ENCODE measurements at regions not wholly inside any gene's neighbourhood (a gene's known extent, or its start where the extent isn't known, plus 50 kb on each side); places are given as distances from the start of the nearest gene placed in this dataset.
A peak's percentile ranks its signal among the peaks of the same experiment; 100 is the strongest.

DNA sequence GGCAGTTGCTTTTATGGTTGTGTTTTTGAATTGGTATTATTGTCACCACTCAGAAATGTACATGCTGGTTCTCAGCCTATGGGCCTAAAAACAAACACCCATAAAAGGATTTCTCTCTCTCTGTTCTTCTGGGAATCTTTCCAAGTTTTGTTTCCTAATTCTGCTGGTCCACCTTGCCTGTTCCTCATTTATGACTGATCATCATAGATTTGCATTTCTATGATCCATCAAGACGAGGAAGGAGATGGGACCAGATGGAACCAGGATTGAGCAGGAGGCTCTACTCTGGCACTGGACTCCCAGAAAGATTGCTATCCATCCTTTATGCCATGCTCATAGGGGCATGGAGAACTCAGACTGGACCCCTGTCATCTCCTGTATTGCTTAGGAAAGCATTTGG lies 162.2 kb downstream of the C1orf94 start:
- no peak for ATAC-seq
- H3K4me1 Mint-ChIP-seq: no peaks in the 10 kb centered on the region
- no peak overlapping the region for H3K27ac Mint-ChIP-seq
- H3K36me3 Mint-ChIP-seq: no peaks in the 10 kb centered on the region
- H3K9me3 Mint-ChIP-seq: peaks cover 0 to 2% (median 0%) of the 10 kb centered on the region in 9 donors
- peaks cover 10 to 38% (median 19%) of the 10 kb centered on the region in 5 donors for H3K27me3 Mint-ChIP-seq
- POLR2A ChIA-PET: no interaction called here
- no peak for DNase-seq
- H3K4me3 Mint-ChIP-seq: no peak overlapping the region

DNA sequence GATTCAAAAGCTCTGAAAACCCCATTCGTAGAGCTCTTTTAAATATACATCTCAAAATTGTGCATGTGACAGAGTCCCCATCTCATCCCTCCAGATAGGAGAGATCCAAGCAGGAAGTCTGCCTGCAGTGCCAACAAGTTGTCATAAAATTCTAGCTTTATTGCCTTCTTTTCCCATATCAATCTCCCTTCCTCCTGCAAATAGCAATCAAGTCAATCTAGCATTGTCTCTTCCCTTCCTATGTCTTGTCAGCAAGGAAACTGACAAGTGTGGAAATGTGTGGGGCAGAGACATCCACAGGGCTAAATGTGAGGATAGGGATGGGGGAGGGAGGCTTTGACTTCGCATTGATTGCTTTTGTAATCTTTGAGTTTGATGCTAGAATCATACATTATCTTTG lies 165.2 kb downstream of the C1orf94 start:
- no peak overlapping the region for H3K27ac Mint-ChIP-seq
- no peak for ATAC-seq
- H3K27me3 Mint-ChIP-seq: peaks cover 14 to 57% (median 16%) of the 10 kb centered on the region in 5 donors
- POLR2A ChIA-PET: no interaction called here
- peaks cover 0 to 2% (median 0%) of the 10 kb centered on the region in 9 donors for H3K9me3 Mint-ChIP-seq
- no peak overlapping the region for H3K4me3 Mint-ChIP-seq
- H3K36me3 Mint-ChIP-seq: no peaks in the 10 kb centered on the region
- H3K4me1 Mint-ChIP-seq: no peaks in the 10 kb centered on the region
- DNase-seq: no peak

DNA sequence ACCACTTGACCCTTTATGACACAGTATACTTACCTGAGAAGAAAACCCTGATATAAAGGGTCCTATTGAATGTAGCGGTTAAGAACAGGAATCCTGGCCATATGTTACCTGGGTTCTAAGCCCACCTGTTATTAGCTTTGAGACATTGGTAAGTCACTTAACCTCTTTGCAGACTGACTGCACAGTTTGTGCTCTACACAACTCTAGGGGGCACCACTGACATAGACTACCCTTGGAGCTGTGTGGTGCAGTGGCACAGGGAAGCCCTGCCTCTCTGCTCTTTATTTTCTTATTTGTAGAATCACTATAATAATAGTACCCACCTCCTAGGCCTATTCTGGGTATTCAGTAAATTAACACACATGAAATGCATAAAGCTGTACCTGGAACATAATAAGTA lies 165.6 kb downstream of the C1orf94 start:
- POLR2A ChIA-PET: no interaction called here
- Mint-ChIP-seq H3K4me3 (no peak overlapping the region), H3K27me3 (peaks cover 11 to 62% (median 15%) of the 10 kb centered on the region in 5 donors), H3K4me1 (no peaks in the 10 kb centered on the region), H3K9me3 (peaks cover 0 to 2% (median 0%) of the 10 kb centered on the region in 9 donors), H3K27ac (peak overlapping the region in 1 of 10 donors; percentile 33), H3K36me3 (no peaks in the 10 kb centered on the region)
- ATAC-seq (no peak), DNase-seq (no peak)

DNA sequence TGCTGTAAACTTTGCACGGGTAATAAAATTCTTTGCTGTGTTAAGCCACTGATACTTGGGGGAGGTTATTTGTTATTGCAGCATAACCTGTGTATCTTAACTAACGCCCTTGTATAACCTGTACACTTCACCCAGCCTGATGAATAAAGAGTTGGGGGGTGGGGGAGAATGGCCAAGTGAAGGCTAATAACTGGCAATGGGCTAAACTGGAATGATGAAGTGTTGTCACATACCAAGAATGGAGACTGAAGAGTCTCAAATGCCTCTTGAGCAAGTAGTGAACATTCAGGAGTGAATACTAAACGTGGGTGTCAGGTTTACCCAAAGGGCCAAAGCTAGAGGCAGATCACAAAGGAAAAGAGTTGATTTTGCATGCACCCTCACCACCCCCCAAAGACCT lies 169.4 kb downstream of the C1orf94 start:
- ATAC-seq (no peak), DNase-seq (no peak)
- Mint-ChIP-seq H3K27ac (no peak overlapping the region), H3K4me1 (no peaks in the 10 kb centered on the region), H3K4me3 (no peak overlapping the region), H3K9me3 (peaks cover 0 to 1% (median 0%) of the 10 kb centered on the region in 9 donors), H3K27me3 (peaks cover 9 to 44% (median 10%) of the 10 kb centered on the region in 5 donors), H3K36me3 (no peaks in the 10 kb centered on the region)
- POLR2A ChIA-PET: no interaction called here

DNA sequence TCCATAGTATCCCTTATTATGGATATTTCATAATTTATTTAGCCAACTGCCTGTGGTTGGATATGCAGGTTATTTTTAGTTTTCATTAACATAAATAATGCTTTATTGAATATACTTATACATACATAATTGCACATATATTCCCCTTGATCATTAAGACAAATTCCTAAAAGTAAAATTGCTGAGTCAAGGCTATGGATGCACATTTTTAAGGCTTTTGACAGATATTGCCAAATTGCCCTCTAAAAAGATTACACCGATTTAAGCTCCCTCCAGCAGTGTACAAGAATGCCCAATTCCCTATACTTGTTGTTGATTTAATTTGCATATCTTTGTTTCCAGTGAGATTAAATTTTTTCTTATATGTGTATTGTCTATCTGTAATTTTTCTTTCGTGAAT lies 176.7 kb downstream of the C1orf94 start:
- POLR2A ChIA-PET: no interaction called here
- no peak overlapping the region for H3K4me3 Mint-ChIP-seq
- no peaks in the 10 kb centered on the region for H3K4me1 Mint-ChIP-seq
- no peaks in the 10 kb centered on the region for H3K36me3 Mint-ChIP-seq
- ATAC-seq (no peak), DNase-seq (no peak)
- H3K27me3 Mint-ChIP-seq: peaks cover 17 to 47% (median 40%) of the 10 kb centered on the region in 5 donors
- no peaks in the 10 kb centered on the region for H3K9me3 Mint-ChIP-seq
- H3K27ac Mint-ChIP-seq: no peak overlapping the region

DNA sequence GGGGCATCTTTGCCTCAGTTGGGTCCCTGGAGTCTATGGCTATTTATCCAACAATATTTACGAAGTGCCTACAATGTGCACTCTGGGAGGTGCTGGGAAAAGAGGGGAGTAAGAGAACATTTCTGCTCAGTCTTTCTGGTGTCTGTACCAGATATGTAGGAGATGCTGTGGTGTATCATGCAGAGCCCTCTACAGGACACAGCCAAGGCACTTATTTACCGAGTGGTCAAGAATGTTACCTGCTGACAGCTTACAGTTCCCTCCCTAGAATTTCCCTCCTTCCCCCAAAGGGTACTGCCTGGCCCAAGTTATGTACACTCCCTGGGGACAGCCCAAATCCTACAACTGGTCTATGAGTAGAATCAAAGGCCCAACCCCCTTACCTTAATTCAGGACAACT lies 177.7 kb downstream of the C1orf94 start:
- DNase-seq: no peak
- peaks cover 18 to 57% (median 45%) of the 10 kb centered on the region in 5 donors for H3K27me3 Mint-ChIP-seq
- POLR2A ChIA-PET: no interaction called here

DNA sequence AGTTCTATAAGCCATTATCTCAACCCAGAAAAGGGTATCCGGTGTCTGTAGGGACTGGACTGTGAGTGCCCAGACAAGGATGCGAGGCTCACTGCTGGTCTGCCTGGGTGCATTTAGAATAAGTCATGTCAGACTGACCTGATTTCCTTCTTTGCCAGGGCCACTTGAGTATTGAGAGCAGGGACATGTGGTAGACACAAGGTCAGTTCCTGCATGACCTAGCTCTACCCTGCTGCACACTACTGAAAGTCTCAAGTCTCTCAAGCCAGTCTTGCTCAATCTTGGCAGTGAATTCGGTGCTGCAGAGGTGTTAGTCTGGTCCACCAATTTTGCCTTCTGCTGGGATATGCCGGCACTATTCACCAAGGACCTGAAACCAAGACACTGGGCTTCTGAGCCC lies 180.1 kb downstream of the C1orf94 start:
- ATAC-seq (no peak), DNase-seq (no peak)
- Mint-ChIP-seq H3K36me3 (no peaks in the 10 kb centered on the region), H3K27ac (no peak overlapping the region), H3K4me3 (no peak overlapping the region), H3K27me3 (peaks cover 19 to 69% (median 55%) of the 10 kb centered on the region in 5 donors), H3K9me3 (peaks cover 0 to under 1% (median 0%) of the 10 kb centered on the region in 9 donors), H3K4me1 (no peaks in the 10 kb centered on the region)
- POLR2A ChIA-PET: no interaction called here

More for the DNA sequence above, 177.7 kb downstream of the C1orf94 start:
- no peaks in the 10 kb centered on the region for H3K4me1 Mint-ChIP-seq
- H3K27ac Mint-ChIP-seq: no peak overlapping the region
- no peak for ATAC-seq
- H3K36me3 Mint-ChIP-seq: no peaks in the 10 kb centered on the region
- no peak overlapping the region for H3K4me3 Mint-ChIP-seq
- no peaks in the 10 kb centered on the region for H3K9me3 Mint-ChIP-seq

DNA sequence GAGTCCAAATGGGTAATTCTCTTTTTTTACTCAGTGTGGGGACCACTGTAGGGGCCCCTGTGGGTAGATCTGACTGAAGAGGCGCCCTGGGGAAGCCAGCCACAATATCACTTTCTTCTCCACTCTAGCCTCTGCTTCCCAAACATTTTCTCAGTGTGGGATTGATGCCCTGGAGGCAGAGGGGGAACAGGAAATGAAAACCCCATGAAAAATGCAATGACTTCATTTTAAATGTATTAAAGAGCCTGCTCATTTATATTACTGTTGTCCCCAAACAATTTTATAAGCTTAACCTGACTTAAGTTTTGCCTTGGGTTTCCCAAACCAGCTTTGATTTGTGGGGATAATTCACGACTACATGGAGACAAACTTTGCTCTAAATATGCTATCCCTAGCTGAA lies 181.9 kb downstream of the C1orf94 start:
- Mint-ChIP-seq H3K4me1 (peaks cover 0 to 2% (median 0%) of the 10 kb centered on the region in 4 donors), H3K36me3 (peaks cover 0 to 4% (median 0%) of the 10 kb centered on the region in 3 donors), H3K4me3 (no peak overlapping the region), H3K27me3 (peaks cover 28 to 87% (median 60%) of the 10 kb centered on the region in 5 donors), H3K9me3 (peaks cover 0 to 16% (median 2%) of the 10 kb centered on the region in 9 donors), H3K27ac (no peak overlapping the region)
- POLR2A ChIA-PET: no interaction called here
- ATAC-seq (no peak), DNase-seq (no peak)

DNA sequence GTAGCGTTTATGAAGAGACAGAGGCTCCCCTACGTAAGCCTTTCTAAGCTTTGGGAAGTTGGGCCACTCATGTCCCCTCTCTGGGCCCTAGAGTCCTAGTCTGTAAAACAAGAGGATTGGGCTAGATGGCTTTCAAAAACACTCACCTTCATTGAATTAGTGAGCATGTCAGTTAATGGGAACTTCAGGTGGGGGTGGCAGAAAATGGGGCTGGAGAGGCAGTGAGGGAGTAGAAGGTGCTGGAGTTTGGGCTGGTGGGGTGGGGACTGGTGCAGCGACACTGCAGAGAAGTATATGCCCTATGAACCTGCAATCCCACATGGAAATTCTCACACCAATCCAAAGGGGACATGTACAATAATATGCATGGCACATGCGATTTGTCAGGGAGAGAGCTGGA lies 182.7 kb downstream of the C1orf94 start:
- Mint-ChIP-seq H3K27ac (no peak overlapping the region), H3K36me3 (peaks cover 0 to 7% (median 0%) of the 10 kb centered on the region in 3 donors), H3K27me3 (peaks cover 29 to 91% (median 64%) of the 10 kb centered on the region in 5 donors), H3K9me3 (peaks cover 0 to 21% (median 2%) of the 10 kb centered on the region in 9 donors), H3K4me1 (peaks cover 0 to 2% (median 0%) of the 10 kb centered on the region in 4 donors), H3K4me3 (no peak overlapping the region)
- no peak for ATAC-seq
- no peak for DNase-seq
- POLR2A ChIA-PET: no interaction called here

DNA sequence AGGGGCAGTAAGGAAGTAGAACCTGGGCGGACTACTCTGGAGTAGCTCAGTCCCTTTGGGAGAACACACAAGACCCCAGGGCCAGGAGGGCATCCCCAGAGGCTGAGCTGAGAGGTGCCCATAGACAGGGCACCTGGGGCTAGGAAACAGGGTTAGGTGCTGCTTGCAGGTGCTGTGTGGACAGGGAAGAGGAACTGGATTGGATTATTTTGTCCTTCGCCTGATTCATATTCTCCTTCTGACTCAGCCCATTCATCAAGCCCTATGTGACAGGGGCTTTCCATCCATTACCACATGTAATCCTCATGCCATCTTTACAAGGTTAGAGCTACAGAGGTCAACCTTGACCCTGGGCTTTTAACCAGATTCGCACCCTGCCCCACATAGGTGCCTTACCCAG lies 183.9 kb downstream of the C1orf94 start:
- Mint-ChIP-seq H3K4me3 (no peak overlapping the region), H3K27ac (no peak overlapping the region), H3K27me3 (peaks cover 28 to 89% (median 64%) of the 10 kb centered on the region in 5 donors), H3K4me1 (peaks cover 0 to 2% (median 0%) of the 10 kb centered on the region in 4 donors), H3K9me3 (peaks cover 0 to 21% (median 5%) of the 10 kb centered on the region in 9 donors), H3K36me3 (peaks cover 0 to 16% (median 0%) of the 10 kb centered on the region in 3 donors)
- ATAC-seq (no peak), DNase-seq (no peak)
- POLR2A ChIA-PET: no interaction called here

DNA sequence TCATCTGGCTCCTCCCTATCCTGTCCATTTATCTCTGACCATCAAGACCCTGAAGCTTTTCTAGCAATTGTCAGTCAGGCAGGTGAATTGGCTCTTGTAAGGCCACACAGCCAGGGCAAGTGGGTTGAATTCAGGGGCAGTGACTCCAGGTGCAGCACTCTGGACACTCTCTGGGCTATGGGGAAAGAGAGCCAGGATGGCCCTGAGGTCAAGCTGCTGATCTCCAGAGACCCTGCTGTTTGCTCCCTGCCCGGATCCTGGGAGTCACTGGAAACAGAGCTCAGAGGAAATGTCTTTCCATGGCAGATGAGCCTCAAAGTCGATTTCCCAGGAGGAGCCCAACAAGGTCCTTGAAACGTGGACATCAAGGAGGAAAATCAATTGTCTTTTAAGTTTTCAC lies 184.4 kb downstream of the C1orf94 start:
- H3K4me1 Mint-ChIP-seq: peaks cover 0 to 2% (median 0%) of the 10 kb centered on the region in 4 donors
- POLR2A ChIA-PET: no interaction called here
- no peak for DNase-seq
- H3K27me3 Mint-ChIP-seq: peaks cover 30 to 83% (median 59%) of the 10 kb centered on the region in 5 donors
- no peak for ATAC-seq
- peaks cover 0 to 21% (median 5%) of the 10 kb centered on the region in 9 donors for H3K9me3 Mint-ChIP-seq
- no peak overlapping the region for H3K4me3 Mint-ChIP-seq
- peaks cover 0 to 16% (median 0%) of the 10 kb centered on the region in 3 donors for H3K36me3 Mint-ChIP-seq
- H3K27ac Mint-ChIP-seq: no peak overlapping the region

DNA sequence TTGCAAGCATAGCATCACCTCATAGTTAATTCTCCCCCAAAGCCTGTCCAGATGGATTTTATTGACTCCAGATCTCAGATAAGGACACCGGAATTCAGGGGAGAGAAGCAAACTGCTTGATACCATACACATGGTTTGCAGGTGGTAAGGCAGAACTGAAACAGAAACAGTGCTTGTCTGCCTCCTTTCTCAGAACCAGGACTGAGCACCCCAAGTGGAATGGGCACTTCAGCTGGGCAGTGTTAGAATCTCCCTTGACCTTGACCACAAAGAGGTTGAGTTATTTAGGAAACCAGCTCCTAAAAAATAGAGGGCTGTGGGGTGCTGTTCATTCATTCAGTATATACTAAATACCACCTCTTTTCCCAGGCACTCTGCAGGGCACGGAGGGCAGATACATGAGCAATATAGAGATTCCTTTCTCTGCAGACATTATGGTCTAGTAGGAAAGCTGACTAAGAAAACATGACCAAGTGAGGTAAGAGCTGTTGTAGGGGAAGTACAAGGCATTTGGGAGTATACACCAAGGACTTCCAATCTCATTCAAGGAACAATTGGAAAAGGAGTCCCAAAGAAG lies 185.2 kb downstream of the C1orf94 start:
- no peak for DNase-seq
- POLR2A ChIA-PET: no interaction called here
- Mint-ChIP-seq H3K4me3 (no peak overlapping the region), H3K27me3 (peaks cover 26 to 80% (median 59%) of the 10 kb centered on the region in 5 donors), H3K27ac (no peak overlapping the region), H3K4me1 (peaks cover 1 to 4% (median 2%) of the 10 kb centered on the region in 4 donors), H3K36me3 (peaks cover 0 to 16% (median 0%) of the 10 kb centered on the region in 3 donors), H3K9me3 (peaks cover 0 to 21% (median 5%) of the 10 kb centered on the region in 9 donors)
- ATAC-seq: no peak

DNA sequence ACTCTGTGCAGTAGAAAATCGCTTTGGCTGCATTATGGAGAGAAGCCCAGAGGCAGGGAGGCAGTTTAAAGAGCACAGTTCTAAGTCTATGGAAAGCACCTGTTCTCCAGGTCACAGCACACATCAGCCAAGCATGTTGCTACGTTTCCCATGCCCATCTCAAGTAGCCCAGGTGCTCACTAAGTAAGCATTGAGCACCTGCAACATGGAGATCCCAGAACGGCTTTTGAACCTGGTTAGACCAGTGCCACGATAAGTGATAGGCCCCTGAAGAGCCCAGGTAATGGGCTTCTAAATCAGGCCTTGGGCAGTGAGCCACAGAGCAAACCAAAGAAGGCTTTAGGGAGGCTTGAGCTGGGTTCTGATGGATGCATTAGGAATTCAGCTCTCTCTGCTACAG lies 186.2 kb downstream of the C1orf94 start:
- H3K4me1 Mint-ChIP-seq: peaks cover 2 to 12% (median 4%) of the 10 kb centered on the region in 4 donors
- POLR2A ChIA-PET: no interaction called here
- ATAC-seq (no peak), DNase-seq (no peak)
- peaks cover 0 to 16% (median 0%) of the 10 kb centered on the region in 3 donors for H3K36me3 Mint-ChIP-seq
- no peak overlapping the region for H3K4me3 Mint-ChIP-seq
- no peak overlapping the region for H3K27ac Mint-ChIP-seq
- H3K27me3 Mint-ChIP-seq: peaks cover 23 to 80% (median 51%) of the 10 kb centered on the region in 5 donors
- peaks cover 0 to 21% (median 5%) of the 10 kb centered on the region in 9 donors for H3K9me3 Mint-ChIP-seq

DNA sequence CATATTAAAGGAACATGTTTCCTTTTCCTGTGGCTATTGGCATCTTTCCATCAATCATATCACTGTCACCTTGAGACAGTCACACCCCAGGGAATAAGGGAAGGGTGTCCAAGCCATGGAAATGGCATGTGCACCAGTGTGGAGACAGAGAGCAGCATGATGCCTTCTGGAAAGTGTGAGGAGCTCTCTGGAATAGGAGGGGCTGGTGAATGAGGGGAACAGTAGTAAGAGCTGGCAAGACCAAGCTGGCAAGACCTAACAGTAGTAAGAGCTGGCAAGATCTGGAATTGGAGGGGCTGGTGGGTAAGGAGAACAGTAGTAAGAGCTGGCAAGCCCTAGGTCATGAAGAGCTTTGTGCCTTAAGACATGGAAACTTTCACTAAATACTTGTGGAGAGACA lies 186.7 kb downstream of the C1orf94 start:
- Mint-ChIP-seq H3K36me3 (peaks cover 0 to 16% (median 0%) of the 10 kb centered on the region in 3 donors), H3K4me3 (no peak overlapping the region), H3K9me3 (peaks cover 0 to 21% (median 5%) of the 10 kb centered on the region in 9 donors), H3K27ac (peak overlapping the region in 1 of 10 donors; percentile 77), H3K4me1 (peaks cover 2 to 12% (median 4%) of the 10 kb centered on the region in 4 donors), H3K27me3 (peaks cover 22 to 80% (median 51%) of the 10 kb centered on the region in 5 donors)
- ATAC-seq (no peak), DNase-seq (no peak)
- POLR2A ChIA-PET: no interaction called here
